Activated CD4-positive, alpha-beta T cell treated with anti-CD3 and anti-CD28 coated beads, Interleukin-2, amount 10 ng/mL, durations not matched to agents 7 days and 5 days (primary cell): ENCODE measurements at regions not wholly inside any gene's neighbourhood (a gene's known extent, or its start where the extent isn't known, plus 50 kb on each side); places are given as distances from the start of the nearest gene placed in this dataset.

ENCODE experiments used
- CTCF ChIA-PET: fragments of 350-600 bp; sonication (Branson Sonifier 250); formaldehyde crosslinking; loops from one replicate; lab custom pipeline; 2021; ENCODE audit warnings: antibody characterized with exemption; lab: Charles Lee
- POLR2A ChIA-PET: fragments of 350-600 bp; sonication (Branson Sonifier 250); formaldehyde crosslinking; loops from one replicate; lab custom pipeline; 2021; ENCODE audit warnings: antibody characterized with exemption; lab: Charles Lee
- DNase-seq: peaks from one replicate; pipeline ENCODE4 v3.0.0-alpha.2; 2020
- H3K27ac Mint-ChIP-seq: one replicate; pipeline ENCODE4 v1.8.0; 2021; ENCODE audit warnings: mild to moderate bottlenecking, moderate library complexity, mixed read lengths
- H3K27me3 Mint-ChIP-seq: one replicate; pipeline ENCODE4 v1.8.0; 2021; ENCODE audit warnings: mixed read lengths
- H3K36me3 Mint-ChIP-seq: one replicate; pipeline ENCODE4 v1.8.0; 2021; ENCODE audit warnings: low read depth, mixed read lengths
- H3K4me1 Mint-ChIP-seq: one replicate; pipeline ENCODE4 v1.8.0; 2021; ENCODE audit warnings: mixed read lengths
- H3K4me3 Mint-ChIP-seq: one replicate; pipeline ENCODE4 v1.8.0; 2021; ENCODE audit warnings: mild to moderate bottlenecking, moderate library complexity, mixed read lengths
- H3K9me3 Mint-ChIP-seq: one replicate; pipeline ENCODE4 v1.8.0; 2021; ENCODE audit warnings: mixed read lengths

DNA sequence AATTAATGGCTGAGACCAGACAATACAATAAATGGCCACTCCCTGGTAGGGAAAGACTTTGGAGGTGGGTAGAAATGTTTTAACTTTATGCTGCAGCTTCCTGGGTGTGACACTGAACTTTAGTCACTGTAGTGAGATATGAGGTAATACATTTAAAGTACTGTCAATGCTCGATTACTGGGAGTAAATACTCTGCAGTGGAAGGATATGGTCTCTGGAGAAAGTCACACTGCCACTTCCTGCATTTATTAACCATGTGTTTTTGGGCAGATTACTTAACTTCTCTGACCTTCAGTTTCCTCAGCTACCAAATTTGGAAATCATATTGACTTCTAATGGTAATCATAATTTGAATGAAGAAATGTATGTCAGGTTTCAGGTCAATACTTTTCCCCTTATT lies 317.1 kb upstream of the TGFBR2 start:
- H3K4me3 Mint-ChIP-seq = no peak overlapping the region
- peaks cover 17% of the 10 kb centered on the region for H3K4me1 Mint-ChIP-seq
- DNase-seq = no peak
- H3K27me3 Mint-ChIP-seq = no peaks in the 10 kb centered on the region
- ChIA-PET POLR2A (no interaction called here), CTCF (no interaction called here)
- H3K27ac Mint-ChIP-seq = no peak overlapping the region
- no peaks in the 10 kb centered on the region for H3K9me3 Mint-ChIP-seq
- H3K36me3 Mint-ChIP-seq = no peaks in the 10 kb centered on the region

- ChIA-PET POLR2A (no interaction called here), CTCF (no interaction called here)
- H3K4me1 Mint-ChIP-seq = peaks cover 17% of the 10 kb centered on the region
- H3K27me3 Mint-ChIP-seq = peaks cover 1% of the 10 kb centered on the region
- no peak overlapping the region for H3K27ac Mint-ChIP-seq
- DNase-seq = no peak
- H3K36me3 Mint-ChIP-seq = no peaks in the 10 kb centered on the region
- H3K4me3 Mint-ChIP-seq = no peak overlapping the region
- H3K9me3 Mint-ChIP-seq = no peaks in the 10 kb centered on the region
Measured at GRCh38 chr3:30289766-30290165, 316.6 kb upstream of the TGFBR2 start.

DNA sequence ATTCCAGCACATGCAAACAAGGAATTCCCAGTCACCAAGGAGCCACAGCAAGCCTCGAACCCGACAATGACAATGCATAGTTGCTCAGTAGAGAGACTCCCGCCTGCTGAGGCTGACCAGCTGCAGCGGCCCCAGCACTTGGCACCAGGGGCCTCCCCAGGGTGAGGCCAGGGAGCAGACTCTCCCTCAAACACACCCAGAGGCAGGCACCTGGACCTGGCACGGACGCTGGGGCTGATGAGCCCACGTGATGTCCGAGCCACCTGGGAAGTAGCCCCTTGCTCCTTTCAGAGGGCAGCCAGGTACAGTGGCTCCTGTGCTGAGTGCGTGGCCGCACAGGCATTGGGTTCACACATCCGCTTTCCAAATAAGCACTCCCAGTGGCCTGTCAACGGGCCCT lies 315.9 kb upstream of the TGFBR2 start:
- peaks cover 1% of the 10 kb centered on the region for H3K27me3 Mint-ChIP-seq
- H3K27ac Mint-ChIP-seq = no peak overlapping the region
- no peaks in the 10 kb centered on the region for H3K9me3 Mint-ChIP-seq
- CTCF ChIA-PET = no interaction called here
- no peak for DNase-seq
- POLR2A ChIA-PET = no interaction called here
- no peak overlapping the region for H3K4me3 Mint-ChIP-seq
- peaks cover 17% of the 10 kb centered on the region for H3K4me1 Mint-ChIP-seq
- no peaks in the 10 kb centered on the region for H3K36me3 Mint-ChIP-seq

DNA sequence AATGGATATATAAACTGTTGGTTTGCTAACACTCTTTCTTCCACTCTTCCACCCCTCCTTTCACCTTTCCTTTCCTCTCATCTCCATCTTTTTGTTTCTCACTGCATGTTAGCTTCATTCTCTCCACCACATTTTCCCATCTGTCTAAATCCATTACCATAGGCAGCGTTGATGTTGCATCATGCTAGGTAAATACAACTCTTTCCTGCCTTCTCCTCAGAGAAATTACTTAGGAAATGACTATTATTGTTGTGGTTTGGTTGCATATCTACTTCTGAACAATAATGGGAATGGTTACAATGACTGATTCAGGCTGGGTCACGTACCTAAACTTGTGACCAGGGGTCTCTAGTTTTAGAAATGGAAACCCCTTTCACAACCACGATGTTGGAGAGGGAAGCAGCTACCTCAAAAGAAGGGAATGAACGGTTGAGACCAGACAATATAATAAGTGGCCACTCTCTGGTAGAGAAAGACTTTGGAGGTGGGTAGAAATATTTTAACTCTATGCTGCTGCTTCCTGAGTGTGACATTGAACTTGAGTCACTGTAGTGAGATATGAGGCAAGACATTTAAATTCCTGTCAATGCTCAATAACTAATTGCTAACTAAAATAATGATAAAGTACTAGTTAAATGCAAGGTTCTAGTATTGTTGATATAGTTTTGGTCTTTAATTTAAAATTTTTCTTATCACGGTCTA lies 314.1 kb upstream of the TGFBR2 start:
- no peak for DNase-seq
- ChIA-PET CTCF (interaction anchor here (1.2 kb wide), 1 partner anchor 13 kb away, joined by 3 read pairs; no protein-coding TSS in a partner anchor), POLR2A (no interaction called here)
- Mint-ChIP-seq H3K27me3 (peaks cover 1% of the 10 kb centered on the region), H3K9me3 (no peaks in the 10 kb centered on the region), H3K27ac (no peak overlapping the region), H3K4me1 (peaks cover 14% of the 10 kb centered on the region), H3K4me3 (no peak overlapping the region), H3K36me3 (no peaks in the 10 kb centered on the region)

GRCh38 chr3:30293621-30294240 lies 312.7 kb upstream of the TGFBR2 start:
- H3K9me3 Mint-ChIP-seq = no peaks in the 10 kb centered on the region
- CTCF ChIA-PET = interaction anchor here (1.1 kb wide), 1 partner anchor 9 kb away, joined by 3 read pairs; no protein-coding TSS in a partner anchor
- H3K27ac Mint-ChIP-seq = no peak overlapping the region

GRCh38 chr3:30294241-30294667 lies 312.1 kb upstream of the TGFBR2 start:
- ChIA-PET POLR2A (no interaction called here), CTCF (interaction anchor here (1.1 kb wide), 1 partner anchor 10 kb away, joined by 3 read pairs; no protein-coding TSS in a partner anchor)
- peaks cover 12% of the 10 kb centered on the region for H3K4me1 Mint-ChIP-seq
- no peak overlapping the region for H3K27ac Mint-ChIP-seq
- H3K4me3 Mint-ChIP-seq = no peak overlapping the region
- H3K36me3 Mint-ChIP-seq = no peaks in the 10 kb centered on the region
- H3K27me3 Mint-ChIP-seq = peaks cover 1% of the 10 kb centered on the region
- H3K9me3 Mint-ChIP-seq = no peaks in the 10 kb centered on the region
- no peak for DNase-seq

More at GRCh38 chr3:30293621-30294240, 312.7 kb upstream of the TGFBR2 start:
- POLR2A ChIA-PET = no interaction called here
- Mint-ChIP-seq H3K4me3 (no peak overlapping the region), H3K36me3 (no peaks in the 10 kb centered on the region), H3K4me1 (peaks cover 14% of the 10 kb centered on the region), H3K27me3 (peaks cover 1% of the 10 kb centered on the region)
- DNase-seq = no peak

- Mint-ChIP-seq H3K27me3 (peaks cover 1% of the 10 kb centered on the region), H3K9me3 (no peaks in the 10 kb centered on the region), H3K27ac (no peak overlapping the region), H3K4me1 (peaks cover 2% of the 10 kb centered on the region), H3K4me3 (no peak overlapping the region), H3K36me3 (no peaks in the 10 kb centered on the region)
- CTCF ChIA-PET = interaction anchor here (0.7 kb wide), 1 partner anchor 129 kb away, joined by 3 read pairs; no protein-coding TSS in a partner anchor
- POLR2A ChIA-PET = no interaction called here
- DNase-seq = no peak
Measured at GRCh38 chr3:30297112-30297511, 309.3 kb upstream of the TGFBR2 start.

- Mint-ChIP-seq H3K36me3 (no peaks in the 10 kb centered on the region), H3K9me3 (no peaks in the 10 kb centered on the region), H3K27ac (no peak overlapping the region), H3K4me3 (no peak overlapping the region), H3K4me1 (peaks cover 2% of the 10 kb centered on the region), H3K27me3 (no peaks in the 10 kb centered on the region)
- DNase-seq = no peak
- CTCF ChIA-PET = no interaction called here
- POLR2A ChIA-PET = no interaction called here
Measured at GRCh38 chr3:30299674-30300385, 306.6 kb upstream of the TGFBR2 start.

DNA sequence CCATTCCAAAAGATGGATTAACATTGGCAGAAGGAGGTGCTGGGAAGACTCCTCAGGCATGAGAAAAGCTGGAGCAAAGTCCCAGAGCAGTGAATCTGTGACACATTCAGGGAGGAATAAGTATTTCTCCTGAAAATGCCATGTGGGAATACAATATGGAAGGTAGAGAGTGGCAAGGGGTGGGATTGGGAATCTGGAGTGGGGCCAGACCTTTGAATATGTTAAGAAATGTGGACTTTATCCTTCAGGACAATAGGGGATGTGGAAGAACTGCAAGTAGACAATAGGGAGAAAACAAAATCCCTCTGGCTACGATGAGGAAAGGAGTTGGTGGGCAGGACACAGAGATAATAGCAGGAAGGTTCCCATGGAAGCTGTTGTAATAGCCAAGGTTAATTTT lies 305.6 kb upstream of the TGFBR2 start:
- Mint-ChIP-seq H3K27ac (no peak overlapping the region), H3K4me1 (peaks cover 2% of the 10 kb centered on the region), H3K27me3 (no peaks in the 10 kb centered on the region), H3K36me3 (no peaks in the 10 kb centered on the region), H3K9me3 (peaks cover 4% of the 10 kb centered on the region), H3K4me3 (no peak overlapping the region)
- ChIA-PET CTCF (interaction anchor here (1.2 kb wide), 1 partner anchor 16 kb away, joined by 5 read pairs; no protein-coding TSS in a partner anchor), POLR2A (no interaction called here)
- no peak for DNase-seq

DNA sequence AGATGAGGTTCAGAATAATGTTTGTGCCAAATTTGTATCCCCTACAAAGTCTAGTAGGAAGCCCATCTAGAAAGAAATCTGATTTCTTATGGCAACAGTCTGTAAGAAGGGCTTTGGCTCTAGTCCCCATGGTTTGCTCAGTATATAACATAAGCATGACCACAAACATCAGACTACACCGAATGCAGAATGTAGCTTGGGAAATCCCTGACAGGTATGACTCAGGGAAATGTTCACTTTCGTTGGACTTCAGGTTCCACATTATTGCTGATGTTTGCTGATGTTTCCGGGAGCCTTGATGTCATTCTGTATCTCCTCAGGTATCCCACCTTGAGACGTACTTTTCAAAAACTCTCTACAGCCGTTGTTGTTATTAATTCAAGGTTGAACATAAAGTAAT lies 304.4 kb upstream of the TGFBR2 start:
- ChIA-PET POLR2A (no interaction called here), CTCF (interaction anchor here (0.6 to 1.1 kb wide), 2 partner anchors 410 to 1278 kb away, joined by 3 to 4 read pairs; no protein-coding TSS in a partner anchor)
- Mint-ChIP-seq H3K9me3 (peaks cover 8% of the 10 kb centered on the region), H3K27me3 (no peaks in the 10 kb centered on the region), H3K36me3 (no peaks in the 10 kb centered on the region), H3K4me3 (no peak overlapping the region), H3K4me1 (peaks cover 2% of the 10 kb centered on the region), H3K27ac (no peak overlapping the region)
- DNase-seq = no peak

- peaks cover 2% of the 10 kb centered on the region for H3K4me1 Mint-ChIP-seq
- no peak overlapping the region for H3K27ac Mint-ChIP-seq
- CTCF ChIA-PET = interaction anchor here (0.6 kb wide), 1 partner anchor 309 kb away, joined by 6 read pairs; no protein-coding TSS in a partner anchor
- peaks cover 9% of the 10 kb centered on the region for H3K9me3 Mint-ChIP-seq
- no peak for DNase-seq
- POLR2A ChIA-PET = no interaction called here
- H3K4me3 Mint-ChIP-seq = no peak overlapping the region
- H3K27me3 Mint-ChIP-seq = no peaks in the 10 kb centered on the region
- no peaks in the 10 kb centered on the region for H3K36me3 Mint-ChIP-seq
Measured at GRCh38 chr3:30303770-30304169, 302.6 kb upstream of the TGFBR2 start.

- H3K36me3 Mint-ChIP-seq = no peaks in the 10 kb centered on the region
- peaks cover 13% of the 10 kb centered on the region for H3K9me3 Mint-ChIP-seq
- no peaks in the 10 kb centered on the region for H3K27me3 Mint-ChIP-seq
- no peaks in the 10 kb centered on the region for H3K4me1 Mint-ChIP-seq
- no peak for DNase-seq
- no peak overlapping the region for H3K4me3 Mint-ChIP-seq
- ChIA-PET POLR2A (no interaction called here), CTCF (interaction anchor here (0.6 to 1.7 kb wide), 2 partner anchors 8 to 14 kb away, joined by 3 to 5 read pairs; no protein-coding TSS in a partner anchor)
- no peak overlapping the region for H3K27ac Mint-ChIP-seq
Measured at GRCh38 chr3:30305021-30305420, 301.4 kb upstream of the TGFBR2 start.

DNA sequence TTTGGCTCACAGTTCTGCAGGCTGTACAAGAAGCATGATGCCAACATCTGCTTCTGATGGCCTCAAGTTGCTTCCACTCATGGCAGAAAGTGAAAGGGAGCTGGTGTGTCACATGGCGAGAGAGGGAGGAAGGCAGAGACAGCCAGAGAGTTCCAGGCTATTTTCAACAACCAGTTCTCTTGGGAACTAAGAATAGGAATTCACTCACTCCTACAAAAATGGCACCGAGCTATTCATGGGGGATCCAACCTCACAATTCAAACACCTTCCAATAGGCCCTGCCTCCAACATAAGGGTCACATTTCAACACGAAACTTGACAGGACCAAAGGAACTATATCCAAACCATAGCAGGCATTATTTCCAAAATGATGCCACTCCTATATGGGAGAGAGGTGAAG lies 299.5 kb upstream of the TGFBR2 start:
- no peaks in the 10 kb centered on the region for H3K4me1 Mint-ChIP-seq
- ChIA-PET POLR2A (no interaction called here), CTCF (interaction anchor here (0.9 to 1.2 kb wide), 2 partner anchors 16 to 43 kb away, joined by 3 read pairs; no protein-coding TSS in a partner anchor)
- H3K27ac Mint-ChIP-seq = no peak overlapping the region
- no peak overlapping the region for H3K4me3 Mint-ChIP-seq
- no peaks in the 10 kb centered on the region for H3K36me3 Mint-ChIP-seq
- H3K27me3 Mint-ChIP-seq = no peaks in the 10 kb centered on the region
- peaks cover 14% of the 10 kb centered on the region for H3K9me3 Mint-ChIP-seq
- no peak for DNase-seq
